ENCODE measurements at regions not wholly inside any gene's neighbourhood (a gene's known extent, or its start where the extent isn't known, plus 50 kb on each side); places are given as distances from the start of the nearest gene placed in this dataset.

DNA sequence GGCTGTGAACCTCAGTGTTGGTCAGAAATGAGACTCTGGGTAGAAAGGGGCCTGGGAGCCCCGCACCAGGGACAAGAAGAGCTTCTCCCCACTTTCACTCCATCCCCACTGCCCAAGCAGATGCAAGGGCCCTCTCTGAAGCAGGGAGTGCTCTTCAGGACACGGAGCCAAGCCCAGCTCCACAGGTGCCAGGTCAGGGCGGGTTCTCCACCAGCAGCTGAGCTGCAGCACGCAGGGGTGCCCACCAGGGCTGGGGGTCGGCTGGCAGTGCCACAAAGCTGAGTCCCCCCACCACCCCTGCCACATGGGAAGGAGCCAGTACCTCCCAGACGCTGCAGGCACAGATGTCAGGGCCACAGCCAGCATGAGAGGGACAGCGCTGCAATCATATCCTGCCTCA, 106.2 kb downstream of the INHBB start:
- TF ChIP-seq EZH2 (IDR thresholded peaks at IDR 0.05; ENCODE audit: low read length, missing control alignments): no peak
- no peak for TF ChIP-seq CTCF (conservative IDR thresholded peaks at IDR 0.05 in 1 of 2, IDR thresholded peaks at IDR 0.05 in 1 of 2; ENCODE audit: low read depth in 1 of 2, low read length in 2 of 2)
